ENCODE measurements at regions not wholly inside any gene's neighbourhood (a gene's known extent, or its start where the extent isn't known, plus 50 kb on each side); places are given as distances from the start of the nearest gene placed in this dataset.

- Mint-ChIP-seq H3K27ac (no peak overlapping the region), H3K27me3 (ENCODE audit: low read depth in 3 of 3) (peaks cover 2 to 9% (median 2%) of the 10 kb centered on the region in 3 donors), H3K9me3 (peaks cover 0 to 12% (median 5%) of the 10 kb centered on the region in 7 donors), H3K36me3 (no peaks in the 10 kb centered on the region), H3K4me1 (no peaks in the 10 kb centered on the region), H3K4me3 (no peak overlapping the region)
- H3K4me1 ChIP-seq (ENCODE audit: control insufficient read depth in 1 of 2, insufficient read depth in 2 of 2, low read length in 2 of 2), result no peaks in the 10 kb centered on the region
- no peak for TF ChIP-seq CTCF (IDR thresholded peaks at IDR 0.05)
- no peaks in the 10 kb centered on the region for H3K79me2 ChIP-seq (ENCODE audit: insufficient read depth, low read length)
- no peak overlapping the region for H3K27ac ChIP-seq (ENCODE audit: low read depth in 1 of 2, low read length in 2 of 2)
- H2AFZ ChIP-seq (ENCODE audit: insufficient read depth, low read depth, low read length, poor library complexity, severe bottlenecking), result no peak overlapping the region
- DNase-seq, result no peak
- no peaks in the 10 kb centered on the region for H4K20me1 ChIP-seq (ENCODE audit: insufficient read depth, low read length)
- no peaks in the 10 kb centered on the region for H3K9me3 ChIP-seq (replicated peaks in 1 of 2; ENCODE audit: control insufficient read depth in 1 of 2, insufficient read depth in 1 of 2, low read length in 2 of 2)
- no peak overlapping the region for H3K4me3 ChIP-seq (replicated peaks in 1 of 3; ENCODE audit: low read depth in 2 of 3, low read length in 3 of 3)
- no peak overlapping the region for H3K4me2 ChIP-seq (replicated peaks; ENCODE audit: extremely low read depth, low read length, poor library complexity, severe bottlenecking)
- no peak overlapping the region for H3K9ac ChIP-seq (ENCODE audit: insufficient read depth, low read length, poor library complexity, severe bottlenecking)
- no peaks in the 10 kb centered on the region for H3K36me3 ChIP-seq (replicated peaks in 1 of 2; ENCODE audit: control insufficient read depth in 1 of 2, insufficient read depth in 2 of 2, low read length in 2 of 2)
- 100% methylated on average over 1 of the region's 5 CpGs for WGBS (ENCODE audit: insufficient coverage)
- intact Hi-C loops (cut with micrococcal nuclease), result no loop called here
- H3K27me3 ChIP-seq (ENCODE audit: control insufficient read depth in 2 of 2, insufficient read depth in 2 of 2, low read length in 2 of 2), result no peaks in the 10 kb centered on the region
Measured at GRCh38 chr21:28090546-28090945, 902.1 kb downstream of the LTN1 start.

GRCh38 chr21:28089599-28090441 is 902.9 kb downstream of the LTN1 start:
- H3K27ac Mint-ChIP-seq, result no peak overlapping the region
- intact Hi-C loops (cut with micrococcal nuclease), result no loop called here
- H3K9me3 Mint-ChIP-seq, result peaks cover 0 to 12% (median 5%) of the 10 kb centered on the region in 7 donors

More at GRCh38 chr21:28089599-28090441, 902.9 kb downstream of the LTN1 start:
- no peak for DNase-seq
- Histone ChIP-seq H3K36me3 (replicated peaks in 1 of 2; ENCODE audit: control insufficient read depth in 1 of 2, insufficient read depth in 2 of 2, low read length in 2 of 2) (no peaks in the 10 kb centered on the region), H3K27ac (ENCODE audit: low read depth in 1 of 2, low read length in 2 of 2) (no peak overlapping the region), H3K79me2 (ENCODE audit: insufficient read depth, low read length) (no peaks in the 10 kb centered on the region), H4K20me1 (ENCODE audit: insufficient read depth, low read length) (no peaks in the 10 kb centered on the region), H2AFZ (ENCODE audit: insufficient read depth, low read depth, low read length, poor library complexity, severe bottlenecking) (no peak overlapping the region), H3K4me1 (ENCODE audit: control insufficient read depth in 1 of 2, insufficient read depth in 2 of 2, low read length in 2 of 2) (no peaks in the 10 kb centered on the region), H3K9me3 (replicated peaks in 1 of 2; ENCODE audit: control insufficient read depth in 1 of 2, insufficient read depth in 1 of 2, low read length in 2 of 2) (no peaks in the 10 kb centered on the region), H3K4me2 (replicated peaks; ENCODE audit: extremely low read depth, low read length, poor library complexity, severe bottlenecking) (no peak overlapping the region), H3K9ac (ENCODE audit: insufficient read depth, low read length, poor library complexity, severe bottlenecking) (no peak overlapping the region), H3K27me3 (ENCODE audit: control insufficient read depth in 2 of 2, insufficient read depth in 2 of 2, low read length in 2 of 2) (no peaks in the 10 kb centered on the region), H3K4me3 (replicated peaks in 1 of 3; ENCODE audit: low read depth in 2 of 3, low read length in 3 of 3) (no peak overlapping the region)
- TF ChIP-seq CTCF (IDR thresholded peaks at IDR 0.05), result no peak
- 81% methylated on average over 7 of the region's 11 CpGs for WGBS (ENCODE audit: insufficient coverage)
- no peaks in the 10 kb centered on the region for H3K36me3 Mint-ChIP-seq
- no peak overlapping the region for H3K4me3 Mint-ChIP-seq
- H3K4me1 Mint-ChIP-seq, result no peaks in the 10 kb centered on the region
- peaks cover 2 to 9% (median 2%) of the 10 kb centered on the region in 3 donors for H3K27me3 Mint-ChIP-seq (ENCODE audit: low read depth in 3 of 3)
